Adrenal gland (tissue), 5 donors: ENCODE measurements at regions not wholly inside any gene's neighbourhood (a gene's known extent, or its start where the extent isn't known, plus 50 kb on each side); places are given as distances from the start of the nearest gene placed in this dataset.

Experiments used
- CTCF ChIP-seq, 6 experiments: fragments of 450-650 bp in 4 of 6; fragments of 200-600 bp in 2 of 6; sonication (generic) in 1 of 6; IDR thresholded peaks; 1 replicate in 5 of 6; 2 replicates in 1 of 6; pipeline versions ENCODE4 v1.5.1 to v1.8.0; 2016 to 2021; ENCODE audit warnings: antibody characterized with exemption in 6 of 6, mild to moderate bottlenecking in 2 of 6, moderate library complexity in 1 of 6
- POLR2A ChIP-seq, 2 donors: fragments of 450-650 bp; IDR thresholded peaks; one replicate each; pipeline ENCODE4 v1.6.1; 2017; ENCODE audit warnings: antibody characterized with exemption in 2 of 2, mild to moderate bottlenecking in 2 of 2, moderate library complexity in 1 of 2
- donor health status: DM: no; HTN: no; CAD: no.

- TF ChIP-seq CTCF (IDR thresholded peaks at IDR 0.05): no peak
- TF ChIP-seq POLR2A (IDR thresholded peaks at IDR 0.05): no peak
Measured at GRCh38 chr4:8675383-8675782, 82.8 kb downstream of the CPZ start.
